ENCODE measurements at regions not wholly inside any gene's neighbourhood (a gene's known extent, or its start where the extent isn't known, plus 50 kb on each side); places are given as distances from the start of the nearest gene placed in this dataset.

DNA sequence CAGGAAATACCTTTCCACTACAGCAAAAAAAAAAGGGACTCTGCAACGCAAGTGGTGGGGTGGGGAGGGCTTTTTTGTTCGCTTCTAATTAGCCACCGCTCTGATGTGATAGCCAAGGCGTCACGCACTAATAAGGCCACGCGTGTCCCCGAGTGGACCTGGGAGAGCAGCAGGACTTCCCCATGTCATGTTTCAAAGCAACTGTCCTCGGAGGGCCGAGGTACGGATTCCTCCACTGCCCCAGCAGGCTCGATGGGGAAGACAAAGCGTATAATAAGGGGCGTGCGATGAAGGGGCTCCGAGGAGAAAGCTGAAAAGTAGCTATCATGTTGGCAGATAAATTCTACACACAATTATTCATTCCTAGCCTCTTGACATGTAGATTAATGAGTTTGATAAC is 179.7 kb upstream of the ZNF507 start:
- no peak overlapping the region for H3K4me3 ChIP-seq (ENCODE audit: low read length)
- no peak for DNase-seq (ENCODE audit: low read depth)
- TF ChIP-seq, protein P1, sequence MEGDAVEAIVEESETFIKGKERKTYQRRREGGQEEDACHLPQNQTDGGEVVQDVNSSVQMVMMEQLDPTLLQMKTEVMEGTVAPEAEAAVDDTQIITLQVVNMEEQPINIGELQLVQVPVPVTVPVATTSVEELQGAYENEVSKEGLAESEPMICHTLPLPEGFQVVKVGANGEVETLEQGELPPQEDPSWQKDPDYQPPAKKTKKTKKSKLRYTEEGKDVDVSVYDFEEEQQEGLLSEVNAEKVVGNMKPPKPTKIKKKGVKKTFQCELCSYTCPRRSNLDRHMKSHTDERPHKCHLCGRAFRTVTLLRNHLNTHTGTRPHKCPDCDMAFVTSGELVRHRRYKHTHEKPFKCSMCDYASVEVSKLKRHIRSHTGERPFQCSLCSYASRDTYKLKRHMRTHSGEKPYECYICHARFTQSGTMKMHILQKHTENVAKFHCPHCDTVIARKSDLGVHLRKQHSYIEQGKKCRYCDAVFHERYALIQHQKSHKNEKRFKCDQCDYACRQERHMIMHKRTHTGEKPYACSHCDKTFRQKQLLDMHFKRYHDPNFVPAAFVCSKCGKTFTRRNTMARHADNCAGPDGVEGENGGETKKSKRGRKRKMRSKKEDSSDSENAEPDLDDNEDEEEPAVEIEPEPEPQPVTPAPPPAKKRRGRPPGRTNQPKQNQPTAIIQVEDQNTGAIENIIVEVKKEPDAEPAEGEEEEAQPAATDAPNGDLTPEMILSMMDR (conservative IDR thresholded peaks at IDR 0.05; ENCODE audit: low read depth, low read length), result no peak

DNA sequence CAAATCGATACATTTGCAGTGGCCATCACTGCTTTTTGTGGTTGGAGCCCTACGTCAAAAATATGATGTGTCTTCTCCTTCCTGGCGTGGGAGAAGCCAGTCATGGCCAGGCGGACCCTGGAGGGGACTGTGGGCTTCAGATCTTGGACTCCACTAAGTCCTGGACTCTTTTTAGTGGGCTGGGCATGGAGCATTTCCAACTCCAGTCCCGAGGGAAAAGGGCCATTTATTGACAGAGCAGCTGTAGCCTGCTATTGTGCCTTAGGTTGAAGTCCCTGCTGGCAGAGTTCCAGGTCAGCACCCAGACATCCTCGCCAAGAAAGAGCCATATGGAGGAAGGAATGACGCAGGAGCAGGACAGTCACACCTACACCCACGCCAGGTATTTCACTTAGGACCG is 179.2 kb upstream of the ZNF507 start:
- no peak overlapping the region for H3K4me3 ChIP-seq (ENCODE audit: low read length)
- TF ChIP-seq, protein P1 (conservative IDR thresholded peaks at IDR 0.05; ENCODE audit: low read depth, low read length), result no peak
- no peak for DNase-seq (ENCODE audit: low read depth)

DNA sequence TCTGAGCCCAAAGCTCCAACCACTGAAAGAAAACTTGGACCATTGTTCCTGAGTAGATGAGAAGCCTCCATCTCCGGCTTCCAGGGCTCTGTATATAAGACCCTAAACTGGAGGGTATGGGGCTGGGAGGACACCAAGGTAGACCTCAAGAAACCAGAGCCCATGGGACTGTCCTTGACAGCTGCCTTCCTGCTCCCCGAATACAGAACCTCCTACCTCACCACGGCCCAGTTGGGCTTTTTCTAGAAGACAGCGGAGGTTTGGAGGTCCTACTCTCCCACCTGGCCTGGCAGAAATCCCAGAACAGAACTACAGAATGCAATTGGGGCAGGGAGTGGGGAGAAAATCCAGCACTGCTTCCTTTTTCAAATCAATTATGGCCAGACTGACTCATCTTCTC is 177.3 kb upstream of the ZNF507 start:
- DNase-seq (ENCODE audit: low read depth), result no peak
- TF ChIP-seq, protein P1 (conservative IDR thresholded peaks at IDR 0.05; ENCODE audit: low read depth, low read length), result no peak
- no peak overlapping the region for H3K4me3 ChIP-seq (ENCODE audit: low read length)

DNA sequence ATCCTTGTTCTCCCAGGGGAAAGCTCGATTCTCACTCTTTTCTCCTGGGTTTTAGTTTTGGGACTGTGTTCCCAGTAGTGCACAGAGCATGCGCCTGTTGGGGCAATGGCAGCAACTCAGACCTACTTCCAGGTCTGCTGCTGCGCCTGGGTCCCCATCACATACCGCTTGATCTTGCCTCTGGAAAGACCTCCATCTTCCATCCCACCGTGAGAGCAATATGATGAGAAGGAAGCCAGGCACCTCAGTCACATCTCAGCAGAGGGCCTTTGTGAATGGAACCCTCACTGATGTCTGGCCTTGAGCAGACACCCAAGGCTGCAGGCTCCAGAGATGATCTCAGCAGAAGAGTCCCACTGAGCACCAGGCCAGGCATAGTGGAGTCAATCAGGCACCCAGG is 176.8 kb upstream of the ZNF507 start:
- DNase-seq (ENCODE audit: low read depth), result no peak
- H3K4me3 ChIP-seq (ENCODE audit: low read length), result no peak overlapping the region
- TF ChIP-seq, protein P1 (conservative IDR thresholded peaks at IDR 0.05; ENCODE audit: low read depth, low read length), result no peak

DNA sequence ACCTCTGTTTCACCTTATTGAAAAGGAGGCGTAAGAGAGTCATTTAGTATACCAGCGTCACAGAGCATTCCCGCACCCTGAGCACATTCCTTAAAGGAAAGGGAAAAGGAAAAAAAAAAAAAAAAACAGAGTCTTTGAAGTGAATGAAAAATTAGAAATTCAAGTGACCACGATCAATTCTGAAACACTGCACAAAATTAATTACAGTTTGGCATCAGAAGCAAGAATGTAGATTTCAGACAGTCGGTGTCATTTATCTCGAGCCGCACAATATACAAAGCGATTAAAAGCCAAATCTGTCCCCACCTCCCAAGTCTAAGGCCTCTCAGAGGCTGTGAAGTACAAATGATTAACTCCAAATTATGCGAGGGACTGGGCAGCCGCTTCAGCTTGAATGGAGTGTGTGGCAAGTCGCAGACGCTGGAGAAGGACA is 173.7 kb upstream of the ZNF507 start:
- no peak for DNase-seq (ENCODE audit: low read depth)
- TF ChIP-seq, protein P1 (conservative IDR thresholded peaks at IDR 0.05; ENCODE audit: low read depth, low read length), result no peak
- no peak overlapping the region for H3K4me3 ChIP-seq (ENCODE audit: low read length)

DNA sequence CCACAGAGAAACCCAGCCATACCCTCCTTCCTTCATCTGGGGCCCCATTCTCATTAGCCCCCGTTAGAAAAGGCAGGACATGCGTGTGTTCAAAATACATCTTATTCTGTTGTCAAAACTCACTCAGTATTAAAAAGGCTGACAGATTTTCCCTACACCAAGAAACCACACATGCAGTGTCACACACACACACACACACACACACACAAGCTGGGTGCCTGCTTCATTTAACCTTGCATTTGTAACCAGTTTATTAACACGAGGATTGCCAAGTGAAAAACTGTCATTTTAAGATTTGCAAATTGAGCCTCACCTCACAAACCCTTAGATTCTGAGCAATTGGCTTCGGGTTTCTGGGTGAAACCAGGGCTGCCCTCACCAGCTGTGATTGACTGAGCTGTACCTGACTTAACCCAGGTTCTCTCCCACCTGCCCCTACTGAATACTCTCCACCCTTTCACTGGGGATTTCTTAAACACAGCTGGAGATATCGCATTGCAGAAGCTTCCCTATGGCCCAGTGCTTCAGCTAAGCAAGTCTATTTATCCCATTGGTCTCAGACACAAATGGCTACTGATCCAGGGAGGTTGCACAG is 172.7 kb upstream of the ZNF507 start:
- no peak overlapping the region for H3K4me3 ChIP-seq (ENCODE audit: low read length)
- DNase-seq (ENCODE audit: low read depth), result no peak
- TF ChIP-seq, protein P1 (conservative IDR thresholded peaks at IDR 0.05; ENCODE audit: low read depth, low read length), result no peak

DNA sequence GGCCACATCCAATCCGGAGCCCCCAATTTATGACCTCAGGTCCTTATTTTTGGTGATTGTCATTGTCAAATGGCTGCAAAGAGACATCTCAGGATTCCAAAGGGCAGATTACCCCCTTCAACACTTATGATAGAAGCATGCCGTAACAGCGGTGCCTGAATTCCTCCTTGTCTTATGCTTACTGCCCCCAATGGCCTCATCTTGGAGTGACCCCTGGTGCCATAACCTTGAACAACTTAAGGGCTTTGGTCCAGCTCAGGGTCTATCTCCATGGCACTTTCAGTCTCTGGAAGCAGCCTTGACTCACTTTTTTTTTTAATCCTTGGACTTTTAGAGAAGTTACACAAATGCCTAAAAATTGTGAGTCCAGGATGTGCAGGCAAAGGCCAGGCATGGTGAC is 171.6 kb upstream of the ZNF507 start:
- H3K4me3 ChIP-seq (ENCODE audit: low read length), result no peak overlapping the region
- no peak for DNase-seq (ENCODE audit: low read depth)
- TF ChIP-seq, protein P1 (conservative IDR thresholded peaks at IDR 0.05; ENCODE audit: low read depth, low read length), result no peak
